K562 (cell line): ENCODE measurements at regions not wholly inside any gene's neighbourhood (a gene's known extent, or its start where the extent isn't known, plus 50 kb on each side); places are given as distances from the start of the nearest gene placed in this dataset.

Experiments
- ATAC-seq: fragments of 200-7000 bp; cut with Tn5 transposase; 3 replicates; pipeline ENCODE4 v1.9.1; 2020; ENCODE audit warnings: moderate library complexity
- BruUV-seq: library from RNA; stranded (reverse); fragments of 400-500 nt; replicated peaks from 2 replicates; lab custom pipeline; 2021; lab: Mats Ljungman, UMichigan
- CTCF ChIA-PET: fragments of 300-600 bp; formaldehyde crosslinking; extraction: SDS; loops from one replicate; lab custom pipeline; 2021; ENCODE audit warnings: low intra/inter-chr PET ratio; lab: Yijun Ruan, JAX
- POLR2A ChIA-PET: fragments of 300-600, 350-650 bp; sonication (Branson Sonifier 250); formaldehyde crosslinking; extraction: SDS; loops from one replicate; lab custom pipeline; 2021; ENCODE audit warnings: antibody characterized with exemption, inconsistent platforms; lab: Yijun Ruan, JAX
- DNase-seq, 4 experiments: peaks; one replicate each; pipeline versions ENCODE4 v3.0.0 to v3.0.0-alpha.2; 2011 to 2018; ENCODE audit warnings: low spot score in 3 of 4, mixed read lengths in 3 of 4; ENCODE audit errors: extremely low read depth in 1 of 4
- FAIRE-seq: peaks from 2 replicates; lab custom pipeline; 2011; peaks lifted over from hg19 to GRCh38; lab: Jason Lieb, UNC
- H2AFZ ChIP-seq: 2 replicates; pipeline ENCODE4 v1.6.0; 2011; ENCODE audit warnings: low read depth, low read length, control low read depth, inconsistent platforms
- H3K27ac ChIP-seq: fragments of 200-600 bp; 3 replicates; pipeline ENCODE4 v1.8.0; 2011; ENCODE audit warnings: low read depth, mild to moderate bottlenecking, control low read depth, inconsistent platforms, low read length, moderate library complexity, mixed read lengths; ENCODE audit errors: extremely low read depth
- H3K27me3 ChIP-seq, 2 experiments: fragments of 300-600 bp in 1 of 2; 2 replicates in 1 of 2; 3 replicates in 1 of 2; pipeline versions ENCODE4 v1.6.0 to v1.8.0; 2011; ENCODE audit warnings: inconsistent platforms in 2 of 2, low read length in 2 of 2, mild to moderate bottlenecking in 1 of 2, mixed read lengths in 1 of 2, moderate library complexity in 1 of 2; ENCODE audit not compliant: control insufficient read depth in 2 of 2, insufficient read depth in 2 of 2
- H3K36me3 ChIP-seq: fragments of 300-600 bp; 3 replicates; pipeline ENCODE4 v1.8.0; 2011; ENCODE audit warnings: mild to moderate bottlenecking, low read length, inconsistent platforms; ENCODE audit not compliant: control insufficient read depth, insufficient read depth
- H3K4me1 ChIP-seq, 2 experiments: fragments of 200-600 bp in 1 of 2; replicated peaks in 1 of 2; 2 replicates in 1 of 2; 3 replicates in 1 of 2; pipeline versions ENCODE4 v1.5.1 to v1.8.0; 2011; ENCODE audit warnings: inconsistent platforms in 2 of 2, low read length in 2 of 2, mild to moderate bottlenecking in 1 of 2, mixed read lengths in 1 of 2, moderate library complexity in 1 of 2; ENCODE audit not compliant: control insufficient read depth in 2 of 2, insufficient read depth in 2 of 2
- H3K4me2 ChIP-seq: 2 replicates; pipeline ENCODE4 v1.6.1; 2011; ENCODE audit warnings: low read length, control low read depth, inconsistent platforms, mixed read lengths; ENCODE audit not compliant: insufficient read depth
- H3K4me3 ChIP-seq: fragments of 200-600 bp; sonication (generic), shearing (Covaris generic); 2 replicates; pipeline ENCODE4 v1.5.1; 2016; ENCODE audit warnings: control low read depth, inconsistent platforms
- H3K79me2 ChIP-seq: fragments of 200-600 bp; 3 replicates; pipeline ENCODE4 v1.8.0; 2011; ENCODE audit warnings: low read length, inconsistent platforms; ENCODE audit not compliant: control insufficient read depth, insufficient read depth
- H3K9ac ChIP-seq, 2 experiments: 2 replicates each; pipeline versions ENCODE4 v1.6.0 to v1.6.1; 2011; ENCODE audit warnings: low read depth in 2 of 2, low read length in 2 of 2, control low read depth in 1 of 2, inconsistent platforms in 1 of 2, mild to moderate bottlenecking in 1 of 2, mixed read lengths in 1 of 2; ENCODE audit not compliant: insufficient read depth in 1 of 2
- H3K9me1 ChIP-seq: one replicate; pipeline ENCODE4 v1.6.0; 2011; ENCODE audit warnings: inconsistent platforms, mild to moderate bottlenecking, low read length, moderate library complexity; ENCODE audit not compliant: control insufficient read depth, insufficient read depth
- H3K9me3 ChIP-seq: replicated peaks from 2 replicates; pipeline ENCODE4 v1.5.1; 2011; ENCODE audit warnings: low read depth, low read length, inconsistent platforms; ENCODE audit not compliant: control insufficient read depth, insufficient read depth
- H4K20me1 ChIP-seq: replicated peaks from 2 replicates; pipeline ENCODE4 v1.6.1; 2011; ENCODE audit warnings: low read length, inconsistent platforms, mixed read lengths; ENCODE audit not compliant: control insufficient read depth, insufficient read depth
- POLR2B ChIP-seq: fragments of 450-650 bp; IDR thresholded peaks from 2 replicates; pipeline ENCODE4 v1.6.1; 2018; ENCODE audit warnings: low read depth; ENCODE audit not compliant: partially characterized antibody
- SPI1 ChIP-seq: IDR thresholded peaks from 2 replicates; pipeline ENCODE4 v1.6.1; 2011; ENCODE audit warnings: low read depth, low read length, control low read depth, borderline replicate concordance
- TCF3 ChIP-seq: sonication (generic); formaldehyde crosslinking; IDR thresholded peaks from 2 replicates; pipeline ENCODE4 v1.4.0; 2020; ENCODE audit warnings: mild to moderate bottlenecking, missing genetic modification reagents
- ZBTB2 ChIP-seq: fragments of 450-650 bp; IDR thresholded peaks from 2 replicates; pipeline ENCODE4 v1.6.1; 2016; ENCODE audit warnings: antibody characterized with exemption
- ZNF175 ChIP-seq: fragments of 200-800 bp; sonication (Bioruptor generic); IDR thresholded peaks from 2 replicates; pipeline ENCODE4 v1.6.1; 2016; ENCODE audit warnings: low read depth, mild to moderate bottlenecking, missing genetic modification characterization, missing compliant biosample characterization
- ZNF23 ChIP-seq: fragments of 250-450 bp; sonication (Bioruptor Pico); IDR thresholded peaks from 2 replicates; pipeline ENCODE4 v1.4.0; 2020; ENCODE audit warnings: mild to moderate bottlenecking
- ZNF639 ChIP-seq, 2 experiments: fragments of 200-800 bp in 1 of 2; sonication (Bioruptor generic) in 1 of 2; sonication (generic) in 1 of 2; formaldehyde crosslinking in 1 of 2; IDR thresholded peaks in 1 of 2; conservative IDR thresholded peaks in 1 of 2; 2 replicates each; pipeline versions ENCODE4 v1.5.0 to v1.6.1; 2016 to 2020; ENCODE audit warnings: missing compliant biosample characterization in 1 of 2, missing genetic modification characterization in 1 of 2, missing genetic modification reagents in 1 of 2
- WGBS: fragments of 100-300 bp; shearing (Covaris generic); methylation state at CpG from one replicate; pipeline ENCODE4 v1.1.6; 2016; ENCODE audit warnings: low coverage, mixed read lengths; ENCODE audit not compliant: insufficient coverage; ENCODE audit errors: missing lambda C conversion rate; 5-methylcytosine and 5-hydroxymethylcytosine counted together
- in situ Hi-C: fragments of 300-500 bp; cut with MboI; formaldehyde crosslinking; loops from 4 replicates; pipeline ENCODE4 v1.15.0; 2018; ENCODE audit warnings: inconsistent platforms, mixed read lengths
- intact Hi-C: fragments of 100-400 bp; cut with micrococcal nuclease; formaldehyde crosslinking; loops from 2 replicates; pipeline ENCODE4 v1.14.2; 2022

- H3K4me1 ChIP-seq = peaks cover 4 to 15% of the 10 kb centered on the region in 2 experiments; a peak in 3 of 5 replicates
- H4K20me1 ChIP-seq = no peaks in the 10 kb centered on the region
- in situ Hi-C loops = loop anchor here (5.0 kb wide), 1 partner anchor 299 kb away; no protein-coding TSS in a partner anchor
- peak overlapping the region in 1 of 2 experiments; percentile 22; a peak in 2 of 4 replicates for H3K9ac ChIP-seq
- no peaks in the 10 kb centered on the region for H3K79me2 ChIP-seq
- intact Hi-C loops = loop anchor here (2.0 kb wide), 1 partner anchor 105 kb away; no protein-coding TSS in a partner anchor
- ATAC-seq = peak; percentile 85
- H3K27me3 ChIP-seq = no peaks in the 10 kb centered on the region
- peak overlapping the region; percentile 44 for H3K4me2 ChIP-seq
- DNase-seq = peak; percentile 11 to 76 (median 20)
- H3K4me3 ChIP-seq = no peak overlapping the region
- peaks cover 46% of the 10 kb centered on the region; the same call in 2 of the 3 replicates for H3K36me3 ChIP-seq
- BruUV-seq = no TSS peak
- H3K27ac ChIP-seq = peak overlapping the region; percentile 60
- ChIA-PET CTCF (interaction anchor here (1.0 kb wide), 1 partner anchor 215 kb away, joined by 3 read pairs; no protein-coding TSS in a partner anchor), POLR2A (interaction anchor here (0.6 to 1.5 kb wide), 7 partner anchors 8 to 219 kb away, joined by 3 to 5 read pairs (median 3); partner anchors contain the start of gene DMTF1)
- H3K9me3 ChIP-seq = no peaks in the 10 kb centered on the region
- WGBS = 23% methylated on average over 4 of the region's 4 CpGs
- peak overlapping the region; percentile 47; the same call in 1 of the 2 replicates for H2AFZ ChIP-seq
- peak; percentile 60 for FAIRE-seq
- H3K9me1 ChIP-seq = no peaks in the 10 kb centered on the region
- TF ChIP-seq SPI1 (no peak), TCF3 (CRISPR knock-in tag) (peak; percentile 83), ZNF23 (CRISPR knock-in tag) (no peak), ZNF639 (CRISPR knock-in tag; conservative IDR thresholded peaks at IDR 0.05 in 1 of 2, IDR thresholded peaks at IDR 0.05 in 1 of 2) (peak in 1 of 2 experiments; percentile 59; a peak in 2 of 4 replicates), ZBTB2 (0 out of 2 replicates have a peak, but pooled peaks have one; percentile 33), ZNF175 (CRISPR knock-in tag) (peak; percentile 79; the same call in 1 of the 2 replicates), POLR2B (no peak)
These were observed 126.1 kb downstream of the ELAPOR2 start for GRCh38 chr7:86933295-86933845.
